Stomach (tissue), 4 donors: ENCODE measurements at regions not wholly inside any gene's neighbourhood (a gene's known extent, or its start where the extent isn't known, plus 50 kb on each side); places are given as distances from the start of the nearest gene placed in this dataset.

Source experiments
- EP300 ChIP-seq: sonication (generic); formaldehyde crosslinking; IDR thresholded peaks from one replicate; pipeline ENCODE4 v1.6.1; 2017; ENCODE audit warnings: antibody characterized with exemption
- POLR2A ChIP-seq, 4 donors: fragments of 450-650 bp; IDR thresholded peaks; one replicate each; pipeline ENCODE4 v1.6.1; 2016; ENCODE audit warnings: antibody characterized with exemption in 4 of 4, control low read depth in 2 of 4, mild to moderate bottlenecking in 1 of 4, moderate library complexity in 1 of 4
- POLR2AphosphoS5 ChIP-seq, 3 donors: sonication (generic); formaldehyde crosslinking; IDR thresholded peaks; one replicate each; pipeline ENCODE4 v1.6.1; 2016; ENCODE audit warnings: antibody characterized with exemption in 3 of 3
- TF ChIP-seq, protein P1 (sequence below), 7 experiments: fragments of 450-650 bp in 4 of 7; fragments of 200-600 bp in 3 of 7; sonication (generic) in 3 of 7; IDR thresholded peaks; one replicate each; pipeline ENCODE4 v1.5.1; 2016 to 2019; ENCODE audit warnings: antibody characterized with exemption in 7 of 7, control low read depth in 2 of 7, mild to moderate bottlenecking in 1 of 7

- TF ChIP-seq, protein P1, sequence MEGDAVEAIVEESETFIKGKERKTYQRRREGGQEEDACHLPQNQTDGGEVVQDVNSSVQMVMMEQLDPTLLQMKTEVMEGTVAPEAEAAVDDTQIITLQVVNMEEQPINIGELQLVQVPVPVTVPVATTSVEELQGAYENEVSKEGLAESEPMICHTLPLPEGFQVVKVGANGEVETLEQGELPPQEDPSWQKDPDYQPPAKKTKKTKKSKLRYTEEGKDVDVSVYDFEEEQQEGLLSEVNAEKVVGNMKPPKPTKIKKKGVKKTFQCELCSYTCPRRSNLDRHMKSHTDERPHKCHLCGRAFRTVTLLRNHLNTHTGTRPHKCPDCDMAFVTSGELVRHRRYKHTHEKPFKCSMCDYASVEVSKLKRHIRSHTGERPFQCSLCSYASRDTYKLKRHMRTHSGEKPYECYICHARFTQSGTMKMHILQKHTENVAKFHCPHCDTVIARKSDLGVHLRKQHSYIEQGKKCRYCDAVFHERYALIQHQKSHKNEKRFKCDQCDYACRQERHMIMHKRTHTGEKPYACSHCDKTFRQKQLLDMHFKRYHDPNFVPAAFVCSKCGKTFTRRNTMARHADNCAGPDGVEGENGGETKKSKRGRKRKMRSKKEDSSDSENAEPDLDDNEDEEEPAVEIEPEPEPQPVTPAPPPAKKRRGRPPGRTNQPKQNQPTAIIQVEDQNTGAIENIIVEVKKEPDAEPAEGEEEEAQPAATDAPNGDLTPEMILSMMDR (IDR thresholded peaks at IDR 0.05): no peak
- TF ChIP-seq POLR2A (IDR thresholded peaks at IDR 0.05) (no peak), EP300 (no peak), POLR2AphosphoS5 (IDR thresholded peaks at IDR 0.05) (no peak)
These were observed 364.0 kb upstream of the MEIS1 start for GRCh38 chr2:66070721-66071602.
